NCI-H1930 (cell line): ENCODE measurements at regions not wholly inside any gene's neighbourhood (a gene's known extent, or its start where the extent isn't known, plus 50 kb on each side); places are given as distances from the start of the nearest gene placed in this dataset.

Experiments
- DNase-seq, 2 experiments: peaks; one replicate each; lab custom pipeline; 2025; lab: John Stamatoyannopoulos, UW

DNA sequence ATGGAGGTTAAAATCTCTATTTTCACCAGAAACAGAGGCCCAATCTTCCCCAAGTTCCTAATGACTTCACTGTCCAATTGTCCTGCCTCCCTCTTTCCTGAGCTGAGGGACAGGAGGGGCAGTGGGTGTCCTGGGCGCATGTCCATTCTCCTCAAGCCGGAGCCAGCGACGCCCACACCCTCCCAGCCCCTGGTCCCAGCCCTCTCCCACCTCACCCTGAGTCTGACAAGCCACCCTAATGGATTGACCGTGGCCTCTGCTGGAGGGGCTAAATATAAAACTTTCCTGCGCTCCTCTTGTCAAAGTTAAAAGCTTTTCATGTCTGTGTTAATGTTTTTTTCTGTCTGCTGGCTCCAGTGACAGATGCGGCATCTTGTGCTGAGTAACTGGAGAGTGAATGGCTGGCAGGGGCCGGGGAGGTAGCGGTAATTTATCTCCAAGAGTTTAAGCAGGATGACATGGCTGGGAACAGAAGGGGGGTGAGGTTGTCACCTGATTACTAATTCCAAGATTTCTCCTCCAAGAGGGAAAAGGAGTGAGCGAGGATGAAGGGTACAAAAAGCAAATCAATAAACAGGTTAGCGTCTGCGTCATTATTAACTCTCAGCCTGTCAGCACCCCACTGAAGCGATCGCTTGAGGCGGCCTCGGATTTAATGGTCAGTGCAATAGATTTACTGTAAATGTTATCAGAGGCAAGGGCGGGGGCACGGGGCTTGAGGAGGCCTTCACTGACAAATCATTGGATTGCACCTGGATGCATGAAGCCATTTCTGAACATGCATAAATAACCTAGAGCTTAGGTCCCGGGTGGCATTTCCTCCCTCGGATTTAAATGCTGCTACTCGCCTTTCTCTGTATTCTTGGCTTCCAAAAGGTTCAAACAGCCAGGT lies 118.1 kb upstream of the MAFB start:
- DNase-seq, result no peak

DNA sequence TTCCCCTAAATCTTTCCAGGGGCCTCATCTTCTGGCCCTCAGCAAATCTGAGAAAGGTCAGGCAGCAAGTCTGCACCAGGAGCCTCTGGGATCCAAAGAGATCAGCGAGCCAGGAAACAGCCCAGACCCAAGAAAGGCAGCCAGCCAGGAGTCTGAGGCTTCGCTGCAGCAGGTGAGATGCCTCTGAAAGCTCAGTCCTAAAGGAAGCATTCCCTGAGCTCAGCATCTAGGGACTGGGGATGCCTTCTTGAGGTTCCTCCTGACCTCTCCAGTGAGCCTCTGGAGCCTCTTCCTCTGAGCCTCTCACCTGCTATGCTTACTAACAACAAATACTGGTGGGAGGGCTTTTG lies 118.8 kb upstream of the MAFB start:
- DNase-seq, result no peak

DNA sequence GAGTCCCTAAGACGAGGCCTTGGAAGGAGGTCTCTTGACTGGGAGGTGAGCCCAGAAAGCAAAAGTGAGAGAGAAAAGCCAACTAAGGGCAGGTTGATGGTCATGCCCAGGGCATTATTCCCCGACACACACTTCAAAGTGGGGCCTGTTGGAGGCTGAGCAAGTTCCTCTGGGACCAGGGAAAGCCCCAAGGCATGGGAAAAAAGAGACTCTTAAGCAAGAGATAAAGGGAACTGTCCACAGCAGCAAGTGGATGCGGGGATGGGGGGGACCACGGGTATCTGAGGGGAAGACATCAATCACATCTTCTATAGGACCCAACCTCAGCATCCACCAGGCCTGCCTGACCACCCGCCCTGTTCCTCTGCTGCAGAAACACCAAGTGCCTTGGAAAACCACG lies 119.9 kb upstream of the MAFB start:
- DNase-seq, result no peak

DNA sequence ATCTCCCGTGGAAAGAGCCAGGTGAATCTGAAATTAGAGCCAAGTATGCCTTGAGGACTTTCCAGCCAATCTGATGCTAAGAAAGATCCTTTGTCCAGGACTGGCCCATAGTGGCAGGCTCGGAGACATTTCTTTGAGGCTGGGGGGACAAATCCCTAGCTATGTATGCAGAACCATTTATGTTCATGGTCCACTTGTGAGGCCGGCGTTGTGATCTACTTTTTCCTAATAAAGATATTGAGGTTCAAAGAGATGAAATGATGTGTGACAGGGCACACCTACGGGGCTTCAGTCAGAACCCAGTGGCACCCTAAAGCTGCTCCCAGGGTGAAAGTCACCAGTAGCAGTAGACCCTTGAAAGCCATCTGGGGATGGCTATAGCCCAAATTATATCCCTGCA lies 120.3 kb upstream of the MAFB start:
- no peak for DNase-seq

DNA sequence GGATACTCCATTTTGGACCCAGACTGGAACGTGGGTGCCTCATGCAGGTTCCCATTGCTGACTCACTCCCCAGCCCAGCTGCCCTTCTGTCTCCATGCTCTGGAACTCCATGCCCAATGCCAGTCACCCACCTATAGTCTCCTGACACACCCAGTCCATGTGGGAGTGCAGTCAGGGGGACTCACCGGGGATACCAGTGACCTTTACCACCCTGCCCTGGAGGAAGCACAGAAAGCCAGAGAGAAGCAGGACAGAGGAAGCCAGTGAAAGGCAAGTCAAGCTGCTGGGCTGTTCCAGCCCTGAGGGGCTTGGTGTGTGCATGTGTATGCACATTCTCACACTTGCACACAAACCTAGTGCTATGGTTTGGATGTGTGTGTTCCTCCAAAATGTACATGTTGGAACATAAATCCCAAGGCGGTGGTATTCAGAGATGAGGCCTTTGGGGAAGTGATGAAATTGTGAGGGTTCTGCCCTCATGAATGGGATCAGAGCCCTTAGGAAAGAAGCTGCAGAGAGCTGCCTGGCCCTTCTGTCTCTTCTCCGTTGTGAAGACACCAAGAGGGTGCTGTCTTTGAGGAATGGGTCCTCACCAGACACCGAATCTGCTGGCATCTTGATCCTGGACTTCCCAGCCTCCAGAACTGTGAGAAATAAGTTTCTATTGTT lies 121.4 kb upstream of the MAFB start:
- no peak for DNase-seq

DNA sequence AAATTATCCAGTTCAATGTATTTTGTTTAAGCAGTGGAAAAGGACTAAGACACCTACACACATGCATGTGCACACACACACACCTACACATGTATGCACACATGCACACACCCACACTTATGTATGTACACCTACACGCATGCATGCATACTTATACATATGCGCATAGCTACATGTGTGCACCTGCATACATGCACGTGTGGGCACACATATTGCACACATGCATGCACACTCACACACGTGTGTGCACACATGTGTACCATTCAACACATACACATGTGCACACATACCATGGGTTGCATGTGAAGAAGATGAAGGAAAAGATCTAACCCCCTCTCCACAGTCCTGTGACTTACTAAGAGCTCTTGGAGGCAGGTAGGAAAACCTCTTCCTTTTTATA lies 122.0 kb upstream of the MAFB start:
- no peak for DNase-seq

DNA sequence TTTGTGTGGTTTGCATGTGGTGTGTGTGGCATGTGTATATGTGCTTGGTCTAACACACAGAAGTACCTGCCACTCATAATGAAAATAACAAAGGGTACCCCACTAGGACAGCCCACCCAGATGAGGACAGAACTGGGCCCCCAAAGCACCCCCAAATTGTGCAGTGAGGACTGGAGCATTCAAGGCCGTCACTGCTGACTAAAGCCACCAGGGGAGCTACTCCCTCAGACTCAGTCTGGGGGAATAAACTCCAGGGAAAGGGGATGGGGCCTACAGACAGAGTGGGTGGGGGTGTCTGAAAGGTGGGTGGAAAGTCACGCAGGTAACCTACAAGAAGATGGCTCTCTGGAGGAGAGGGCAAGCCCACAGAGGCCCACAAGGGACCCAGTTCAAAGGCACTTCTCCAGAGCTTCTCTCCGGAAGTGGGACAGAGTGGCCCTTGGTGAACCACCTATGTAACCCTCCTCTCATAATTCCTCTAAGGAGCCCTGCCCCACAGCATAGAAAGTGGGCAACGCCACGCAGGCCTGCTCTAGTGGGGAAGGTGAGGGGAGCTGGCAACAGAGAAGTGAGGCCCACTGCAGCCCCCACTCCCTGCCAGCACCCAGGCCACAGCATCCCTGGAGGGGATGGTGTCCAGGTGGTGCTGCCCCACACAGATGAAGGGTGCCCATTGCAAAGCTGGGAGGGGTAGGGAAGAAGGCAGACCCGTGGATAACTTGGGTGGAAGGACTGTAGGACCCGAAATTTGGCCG lies 122.8 kb upstream of the MAFB start:
- DNase-seq, result no peak

DNA sequence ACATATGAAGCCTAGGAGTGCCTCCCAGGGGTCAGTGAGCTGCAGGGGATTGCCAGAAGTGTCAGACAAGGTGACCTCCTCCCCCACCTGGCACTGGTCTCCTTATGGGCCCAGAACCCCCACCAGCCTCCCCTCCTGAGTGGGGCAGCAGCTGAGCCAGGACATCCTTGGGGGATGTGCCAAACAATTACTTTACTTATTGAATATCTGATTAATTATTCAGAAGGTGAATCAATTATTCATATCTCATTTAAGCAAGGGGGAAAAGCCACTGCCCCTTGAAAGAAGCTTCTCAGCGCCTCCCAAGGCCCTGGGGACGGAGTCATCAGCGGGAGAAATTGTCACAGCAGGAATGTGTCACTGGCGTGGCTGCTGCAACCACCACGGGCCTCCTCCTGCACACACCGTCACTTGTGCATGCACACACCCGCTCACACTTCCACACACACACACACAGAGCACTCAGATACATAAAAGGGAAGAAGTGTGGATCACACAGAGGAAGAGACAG lies 123.4 kb upstream of the MAFB start:
- no peak for DNase-seq

DNA sequence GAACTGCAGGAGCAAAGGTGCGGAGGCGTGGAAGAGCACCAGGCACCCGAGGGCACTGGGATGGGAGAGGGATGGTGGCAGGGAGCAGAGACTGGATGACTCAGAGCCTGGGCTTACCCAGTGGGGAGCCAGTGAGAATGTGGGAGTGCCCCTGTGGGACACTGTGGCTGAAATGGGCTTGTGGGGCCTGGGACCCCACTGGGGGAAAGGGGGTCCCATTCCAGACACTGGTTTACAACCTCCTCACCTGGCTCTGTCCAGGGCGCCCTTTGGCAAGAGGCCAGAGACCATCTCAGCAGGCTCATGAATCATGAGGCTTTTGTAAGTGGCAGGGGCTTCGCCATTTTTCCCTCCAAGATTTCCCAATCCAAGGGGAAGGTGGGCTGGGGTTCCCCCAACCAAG lies 124.0 kb upstream of the MAFB start:
- DNase-seq, result no peak

DNA sequence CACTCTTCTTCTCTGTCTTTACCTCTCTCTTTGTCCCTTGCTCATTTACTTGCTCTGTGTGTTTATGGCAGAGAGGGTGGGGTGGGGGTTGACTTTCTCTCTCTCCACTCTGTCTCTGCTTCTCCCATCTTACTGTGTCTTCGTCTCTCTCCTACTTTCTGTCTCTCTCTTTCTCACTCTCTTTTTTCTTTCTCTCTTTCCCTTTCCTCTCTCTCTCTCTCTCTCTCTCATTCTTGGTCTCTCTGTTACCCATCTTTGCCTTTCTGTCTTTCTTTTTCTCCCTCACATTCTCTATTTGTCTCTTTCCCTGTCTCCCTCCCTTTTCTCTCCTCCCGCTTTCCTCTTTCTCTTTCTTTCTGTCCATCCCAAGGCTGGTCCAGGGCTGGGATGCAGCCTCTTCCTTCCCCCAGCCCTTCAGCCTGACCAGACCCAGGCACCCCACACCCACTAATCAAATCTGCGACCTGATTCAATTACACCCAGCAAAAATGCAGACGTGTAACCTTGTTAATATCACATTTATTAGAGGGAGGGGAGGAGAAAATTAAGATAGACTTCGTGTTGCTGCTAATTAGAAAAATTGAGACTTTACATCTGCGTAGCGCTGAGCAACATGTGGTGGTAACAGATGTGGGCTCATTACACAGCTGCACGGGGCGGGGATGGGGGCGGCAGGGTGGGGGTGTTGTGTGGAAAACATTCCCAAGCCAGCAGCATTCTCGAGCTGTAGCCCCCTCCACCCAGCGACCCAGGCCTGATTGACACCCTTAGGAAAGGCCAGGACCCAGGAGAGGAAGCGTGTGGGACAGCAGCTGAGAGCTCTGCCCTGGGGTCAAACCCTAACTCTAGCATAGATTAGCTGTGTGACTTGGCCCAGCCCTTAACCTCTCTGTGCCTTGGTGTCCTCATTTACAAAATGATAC lies 124.9 kb upstream of the MAFB start:
- DNase-seq, result no peak

DNA sequence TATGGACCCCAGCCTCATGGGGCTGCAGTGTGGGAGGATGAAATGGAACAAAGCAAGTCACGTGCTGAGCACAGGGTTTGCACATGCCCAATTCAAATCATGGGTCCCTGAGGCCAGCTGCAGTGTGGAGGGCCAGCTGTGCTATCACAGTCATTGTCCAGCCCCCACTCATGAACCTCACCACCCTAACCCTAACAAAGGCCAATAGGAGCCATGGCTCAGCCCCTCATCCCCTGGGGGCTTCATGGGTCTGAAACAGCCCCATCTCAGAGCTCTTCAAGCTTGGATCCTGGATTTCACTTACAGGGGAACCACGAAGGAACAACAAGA lies 125.6 kb upstream of the MAFB start:
- DNase-seq, result no peak

DNA sequence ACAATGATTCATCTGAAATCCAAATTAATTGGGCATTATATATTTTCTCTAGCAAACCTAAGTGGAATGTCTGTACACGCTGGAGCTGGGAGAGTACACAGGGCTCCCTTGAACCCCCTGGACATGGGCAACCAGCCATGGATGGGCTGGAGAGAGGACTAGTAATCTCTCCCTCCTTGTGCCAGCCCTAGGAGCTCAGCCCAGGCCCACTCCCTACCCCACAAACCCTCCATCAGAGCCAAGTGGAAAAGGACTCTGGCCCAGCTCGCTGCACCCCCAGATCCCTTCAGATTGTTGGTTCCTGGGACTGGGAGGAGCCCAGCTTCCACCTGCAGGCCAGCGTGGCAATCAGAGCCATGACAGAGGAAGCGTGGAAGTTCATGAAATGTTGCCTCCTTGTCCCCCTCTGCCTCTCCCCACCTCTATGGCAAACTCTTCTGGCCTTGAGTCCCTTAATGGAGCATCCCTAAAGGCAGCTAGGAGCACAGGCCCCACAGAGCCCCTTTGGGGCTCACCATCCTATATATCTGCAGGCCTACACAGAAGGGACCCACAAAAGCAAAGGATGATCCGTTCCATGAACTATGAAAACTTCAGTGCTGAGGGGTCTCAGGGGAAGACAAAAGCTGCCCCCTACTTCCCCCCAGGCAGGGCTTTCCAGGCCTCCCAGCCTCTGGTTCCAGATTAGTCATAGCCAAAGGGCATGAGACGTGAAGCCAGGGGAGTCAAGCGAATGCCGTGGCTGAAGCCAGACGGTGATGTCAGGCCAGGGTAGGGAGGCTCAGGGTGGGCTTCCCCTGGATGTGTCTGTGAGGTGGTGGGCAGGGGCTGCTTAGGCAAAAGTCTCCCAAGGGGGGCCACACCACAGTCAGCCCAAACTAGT lies 126.4 kb upstream of the MAFB start:
- no peak for DNase-seq

DNA sequence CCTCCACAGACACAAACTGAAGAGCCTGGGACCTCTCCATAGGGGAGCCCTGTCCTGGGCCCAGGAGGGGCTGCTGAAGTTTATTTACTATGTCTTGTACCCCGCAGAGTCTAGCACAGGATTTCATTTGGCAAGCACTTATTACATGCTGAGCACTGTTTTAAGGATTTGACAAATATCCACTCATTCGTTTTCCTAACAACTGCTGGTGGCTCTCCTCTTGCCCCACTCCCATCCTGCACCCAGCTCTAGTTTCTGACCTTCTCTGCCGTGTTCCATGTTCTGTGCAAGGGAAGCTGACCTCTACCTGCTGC lies 127.0 kb upstream of the MAFB start:
- no peak for DNase-seq

DNA sequence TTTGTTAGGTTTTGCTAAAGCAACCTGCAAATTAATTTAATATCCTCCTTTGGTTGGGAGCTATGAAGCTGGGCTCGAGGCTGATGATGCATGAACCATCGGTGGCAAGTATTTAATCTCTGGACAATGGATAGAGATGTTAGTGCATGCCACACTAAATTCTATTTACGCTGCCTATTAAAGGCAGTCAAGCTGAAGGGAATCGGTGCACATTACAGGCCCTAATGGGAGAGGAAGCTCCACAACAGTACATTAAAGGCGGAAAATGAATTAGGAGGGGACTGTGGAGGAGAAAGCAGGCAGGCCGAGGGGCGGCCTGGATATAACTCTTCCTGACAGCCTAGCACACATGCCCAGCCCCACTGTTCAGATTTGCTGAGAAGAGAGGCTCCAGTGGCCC lies 132.4 kb upstream of the MAFB start:
- DNase-seq, result no peak

DNA sequence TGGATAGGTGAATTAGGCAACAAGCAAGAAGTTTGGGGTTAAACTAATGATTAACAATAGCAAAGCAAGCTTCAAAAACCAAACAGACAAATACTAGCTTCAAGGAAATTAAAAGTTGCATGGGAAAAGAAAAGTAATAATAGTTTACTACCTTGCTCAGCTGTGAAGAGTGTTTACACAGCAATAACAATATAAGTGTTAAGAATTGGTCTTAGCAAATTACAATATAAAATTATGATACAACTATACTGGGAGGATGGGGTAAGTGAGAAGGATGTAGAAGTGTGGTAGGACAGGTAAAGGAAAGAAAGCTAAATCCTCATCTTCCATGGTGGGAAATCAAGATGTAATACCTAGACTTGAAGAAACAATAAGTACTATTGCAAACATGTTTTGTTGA lies 137.7 kb upstream of the MAFB start:
- DNase-seq, result no peak

DNA sequence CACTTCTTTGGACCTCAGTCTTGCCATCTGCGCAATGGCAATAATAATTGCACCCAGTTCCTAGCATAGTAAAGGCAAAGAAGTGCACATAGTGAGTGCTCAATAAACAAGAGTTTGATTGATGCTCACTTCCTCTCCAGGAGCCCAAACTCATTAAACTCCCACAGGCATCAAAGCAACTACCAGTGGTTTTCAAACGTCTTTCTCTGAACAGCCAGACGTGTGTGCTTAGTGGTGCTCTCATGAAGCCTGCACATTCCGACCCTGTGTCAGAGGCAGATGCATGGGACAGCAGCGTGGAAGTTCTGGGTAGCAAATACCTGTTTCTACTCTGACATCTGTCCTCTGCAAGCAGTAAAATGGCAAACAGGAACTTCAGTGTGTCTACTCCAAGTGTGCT lies 146.3 kb upstream of the MAFB start:
- no peak for DNase-seq

DNA sequence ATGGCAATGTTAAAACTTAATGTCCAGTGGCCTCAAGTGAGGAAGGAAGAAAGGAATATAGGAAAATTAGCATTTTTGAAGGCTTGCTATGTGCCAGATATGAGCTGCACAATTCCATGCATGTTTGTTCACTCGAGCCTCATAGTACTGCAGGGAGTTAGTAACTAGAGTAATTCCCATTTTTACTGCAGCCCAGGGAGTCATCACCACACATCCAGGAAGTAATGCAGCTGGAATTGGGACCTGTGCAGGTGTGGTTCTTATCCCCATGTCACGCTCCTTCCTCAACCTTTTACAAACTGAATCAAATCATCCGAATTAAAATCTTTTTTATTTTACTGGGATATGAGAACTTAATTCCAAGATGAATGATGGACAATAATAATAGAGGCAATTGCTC lies 149.5 kb upstream of the MAFB start:
- DNase-seq, result no peak

DNA sequence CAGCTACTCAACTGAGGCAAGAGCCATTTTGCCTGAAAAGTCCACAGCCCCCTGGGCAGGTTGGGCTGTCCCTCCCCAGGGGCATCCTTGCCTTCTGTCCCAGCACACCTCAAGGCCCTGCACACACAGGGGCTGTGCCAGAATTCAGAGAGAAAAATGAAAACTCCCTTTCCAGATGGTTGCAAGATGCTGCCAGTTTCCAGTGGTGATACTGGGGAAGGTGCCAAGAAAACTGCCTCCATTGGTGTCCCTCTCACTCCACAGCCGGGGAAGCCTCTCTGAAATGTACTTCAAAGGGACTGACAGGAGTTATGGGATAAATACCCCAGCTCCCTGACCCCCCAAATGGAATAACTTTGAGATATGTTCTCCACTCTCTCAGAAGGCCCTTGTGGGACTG lies 154.2 kb upstream of the MAFB start:
- no peak for DNase-seq

DNA sequence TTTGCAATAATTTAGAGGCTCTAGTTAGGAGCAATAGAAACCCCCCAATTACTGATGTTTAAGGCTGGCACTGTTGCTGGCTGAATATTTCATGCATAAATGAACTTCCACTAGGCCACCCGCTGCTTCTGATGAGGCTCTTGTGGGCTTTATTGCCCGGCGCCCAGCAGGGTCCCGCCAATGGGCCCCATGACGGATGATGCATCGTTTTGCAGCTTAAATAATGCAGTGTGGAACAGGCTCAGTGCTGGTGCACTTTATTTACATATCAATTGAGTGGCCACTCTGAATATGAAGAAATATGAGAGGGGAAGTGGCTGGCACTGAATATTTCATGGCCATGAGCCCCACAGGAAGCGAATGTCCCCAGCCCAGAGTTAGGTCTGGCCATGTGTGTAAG lies 155.3 kb upstream of the MAFB start:
- no peak for DNase-seq

DNA sequence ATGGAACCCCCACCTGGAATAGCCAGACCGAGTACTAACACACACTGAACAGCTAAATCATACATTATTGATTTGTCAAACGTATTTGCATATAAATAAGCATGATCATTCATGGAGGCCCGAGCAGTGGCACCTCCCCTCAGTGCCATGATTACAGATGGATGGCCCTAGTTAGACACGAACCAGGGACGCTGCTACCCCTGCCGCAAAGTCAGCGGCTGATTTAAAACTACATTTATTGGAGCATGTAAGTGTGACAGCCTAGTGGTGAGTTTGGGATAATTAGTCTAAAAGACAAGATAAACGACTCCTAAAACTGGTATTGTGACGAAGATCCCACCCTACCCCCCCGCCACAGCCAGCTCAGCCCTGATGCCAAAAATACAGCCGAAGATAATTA lies 159.1 kb upstream of the MAFB start:
- DNase-seq, result no peak

DNA sequence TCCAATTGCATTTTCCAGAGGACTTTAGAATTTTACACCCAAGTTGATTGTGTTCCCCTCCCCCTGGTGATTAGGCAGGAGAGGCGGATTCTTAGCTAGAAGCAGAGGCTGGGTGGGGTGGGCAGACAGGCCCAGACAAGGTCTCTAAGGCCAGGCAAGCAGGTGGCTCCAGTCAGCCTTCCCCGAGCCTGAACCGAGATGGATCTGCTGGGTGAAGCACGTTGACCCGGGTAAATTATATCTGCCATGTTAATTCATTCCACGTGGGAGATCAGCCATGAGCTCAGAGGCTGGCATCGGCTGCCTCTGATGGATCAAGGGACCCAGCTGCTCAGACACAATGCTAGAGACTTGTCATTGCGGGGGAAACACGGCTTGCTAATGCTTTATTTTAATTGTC lies 159.5 kb upstream of the MAFB start:
- no peak for DNase-seq
